WI38 (cell line): ENCODE measurements at regions not wholly inside any gene's neighbourhood (a gene's known extent, or its start where the extent isn't known, plus 50 kb on each side); places are given as distances from the start of the nearest gene placed in this dataset.

Experiments
- H3K4me3 ChIP-seq: 2 replicates; pipeline ENCODE4 v1.5.1; 2011; ENCODE audit warnings: low read depth, mild to moderate bottlenecking, control low read depth, low read length
- CTCF ChIP-seq: IDR thresholded peaks from 2 replicates; pipeline ENCODE4 v1.5.1; 2012; ENCODE audit warnings: low read depth, mild to moderate bottlenecking, control low read depth, low read length

GRCh38 chr5:154573011-154573410 lies 95.0 kb upstream of the HAND1 start:
- no peak for TF ChIP-seq CTCF
- no peak overlapping the region for H3K4me3 ChIP-seq

GRCh38 chr5:154571325-154572035 lies 93.5 kb upstream of the HAND1 start:
- TF ChIP-seq CTCF = no peak
- H3K4me3 ChIP-seq = no peak overlapping the region

GRCh38 chr5:154570572-154571324 lies 92.7 kb upstream of the HAND1 start:
- TF ChIP-seq CTCF = no peak
- no peak overlapping the region for H3K4me3 ChIP-seq

GRCh38 chr5:154568589-154568988 lies 90.6 kb upstream of the HAND1 start:
- TF ChIP-seq CTCF = no peak

GRCh38 chr5:154567155-154567554 lies 89.1 kb upstream of the HAND1 start:
- H3K4me3 ChIP-seq = no peak overlapping the region

More at GRCh38 chr5:154568589-154568988, 90.6 kb upstream of the HAND1 start:
- H3K4me3 ChIP-seq = no peak overlapping the region

GRCh38 chr5:154566146-154566680 lies 88.2 kb upstream of the HAND1 start:
- no peak overlapping the region for H3K4me3 ChIP-seq
- TF ChIP-seq CTCF = no peak

More at GRCh38 chr5:154567155-154567554, 89.1 kb upstream of the HAND1 start:
- TF ChIP-seq CTCF = no peak

- no peak for TF ChIP-seq CTCF
- H3K4me3 ChIP-seq = no peak overlapping the region
Observed at GRCh38 chr5:154565123-154565522, 87.1 kb upstream of the HAND1 start.
